CMK (cell line): ENCODE measurements at regions not wholly inside any gene's neighbourhood (a gene's known extent, or its start where the extent isn't known, plus 50 kb on each side); places are given as distances from the start of the nearest gene placed in this dataset.
"Not testable (repeated sequence)": the region's sequence is repeated elsewhere in the genome, so short reads cannot be mapped to it uniquely, and the experiment has no call there.

Experiments used
- DNase-seq: peaks from one replicate; pipeline ENCODE4 v3.0.0-alpha.2; 2010; ENCODE audit warnings: low read depth

DNA sequence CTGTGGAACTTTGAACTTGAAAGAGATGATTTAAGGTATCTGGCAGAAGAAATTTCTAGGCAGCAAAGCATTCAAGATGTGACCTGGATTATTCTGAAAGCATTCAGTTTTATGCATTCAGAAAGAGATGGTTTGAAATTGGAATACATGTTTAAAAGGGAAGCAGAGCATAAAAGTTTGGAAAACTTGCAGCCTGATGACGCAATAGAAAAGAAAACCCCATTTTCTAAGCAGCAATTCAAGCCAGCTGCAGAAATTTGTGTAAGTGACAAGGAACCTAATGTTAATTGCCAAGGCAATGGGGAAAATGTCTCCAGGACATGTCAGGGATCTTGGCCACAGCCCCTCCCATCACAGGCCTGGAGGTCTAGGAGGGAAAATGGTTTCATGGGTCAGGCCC lies 354.0 kb downstream of the ZNF326 start:
- no peak for DNase-seq

DNA sequence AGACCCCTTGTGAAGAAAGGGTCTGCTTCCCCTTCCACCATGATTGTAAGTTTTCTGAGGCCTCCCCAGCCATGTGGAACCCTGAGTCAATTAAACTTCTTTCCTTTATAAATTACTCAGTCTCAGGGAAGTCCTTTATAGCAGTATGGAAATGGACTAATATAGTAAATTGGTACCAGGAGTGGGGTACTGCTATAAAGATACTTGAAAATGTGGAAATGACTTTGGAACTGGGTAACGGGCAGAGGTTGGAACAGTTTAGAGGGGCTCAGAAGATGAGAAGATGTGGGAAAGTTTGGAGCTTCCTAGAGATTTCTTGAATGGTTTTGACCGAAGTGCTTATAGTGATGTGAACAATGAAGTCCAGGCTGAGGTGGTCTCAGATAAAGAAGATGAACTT lies 353.5 kb downstream of the ZNF326 start:
- DNase-seq, result not testable (repeated sequence)

DNA sequence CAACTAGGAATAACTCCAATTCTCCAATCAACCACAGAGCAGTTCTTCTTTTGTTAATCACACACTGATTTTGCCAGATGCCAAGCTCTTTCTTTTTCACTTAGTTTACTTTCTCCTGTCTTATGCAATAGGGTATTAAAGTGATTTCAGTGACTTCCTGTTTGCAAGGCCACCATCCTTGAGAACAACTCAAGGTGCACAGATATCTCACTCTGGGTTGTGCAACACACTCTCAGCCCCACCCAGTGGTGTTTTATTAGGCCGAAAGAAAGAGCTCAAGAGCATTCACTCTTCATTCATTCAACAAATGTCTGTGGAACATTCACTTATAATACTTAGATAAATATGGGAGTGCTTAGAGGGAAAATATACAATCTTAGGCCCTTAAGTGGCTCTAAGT lies 352.5 kb downstream of the ZNF326 start:
- no peak for DNase-seq

DNA sequence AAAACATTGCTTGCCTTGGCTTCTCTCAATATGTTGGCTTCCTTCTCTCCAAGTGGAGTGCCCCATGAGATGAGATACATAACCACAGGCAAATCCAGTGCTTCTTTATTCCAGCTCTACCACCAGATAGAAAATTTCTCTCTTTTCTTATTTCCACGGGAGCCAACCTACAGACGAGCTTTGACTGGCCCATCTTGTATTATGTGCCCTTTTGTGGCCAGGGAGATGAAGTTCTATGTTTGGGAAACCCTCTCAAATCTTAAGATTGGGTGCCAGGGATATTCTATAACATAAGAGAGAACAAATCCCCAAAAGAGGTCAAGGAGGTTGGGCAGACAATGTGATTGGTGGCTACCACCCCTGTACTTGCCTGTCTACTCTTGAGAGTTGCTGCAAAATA lies 351.8 kb downstream of the ZNF326 start:
- DNase-seq, result no peak

DNA sequence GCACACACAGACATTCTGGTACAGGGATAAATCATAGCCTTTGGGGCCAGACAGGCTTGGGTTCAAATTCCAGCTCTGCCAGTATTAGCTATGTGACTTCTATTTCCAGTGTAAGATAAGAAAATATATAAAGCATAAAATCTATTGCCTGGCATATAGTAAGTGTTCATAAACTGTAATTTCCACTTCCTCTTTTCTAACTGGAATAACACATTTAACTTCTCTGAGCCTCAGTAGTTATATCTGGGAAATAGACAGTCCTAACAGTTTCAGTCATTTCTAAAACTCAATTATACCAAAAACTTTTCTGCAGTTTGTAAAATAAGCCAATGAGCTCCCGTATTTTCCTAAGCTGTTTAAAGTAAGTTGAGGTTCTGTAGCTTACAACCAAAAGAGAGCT lies 351.4 kb downstream of the ZNF326 start:
- no peak for DNase-seq

DNA sequence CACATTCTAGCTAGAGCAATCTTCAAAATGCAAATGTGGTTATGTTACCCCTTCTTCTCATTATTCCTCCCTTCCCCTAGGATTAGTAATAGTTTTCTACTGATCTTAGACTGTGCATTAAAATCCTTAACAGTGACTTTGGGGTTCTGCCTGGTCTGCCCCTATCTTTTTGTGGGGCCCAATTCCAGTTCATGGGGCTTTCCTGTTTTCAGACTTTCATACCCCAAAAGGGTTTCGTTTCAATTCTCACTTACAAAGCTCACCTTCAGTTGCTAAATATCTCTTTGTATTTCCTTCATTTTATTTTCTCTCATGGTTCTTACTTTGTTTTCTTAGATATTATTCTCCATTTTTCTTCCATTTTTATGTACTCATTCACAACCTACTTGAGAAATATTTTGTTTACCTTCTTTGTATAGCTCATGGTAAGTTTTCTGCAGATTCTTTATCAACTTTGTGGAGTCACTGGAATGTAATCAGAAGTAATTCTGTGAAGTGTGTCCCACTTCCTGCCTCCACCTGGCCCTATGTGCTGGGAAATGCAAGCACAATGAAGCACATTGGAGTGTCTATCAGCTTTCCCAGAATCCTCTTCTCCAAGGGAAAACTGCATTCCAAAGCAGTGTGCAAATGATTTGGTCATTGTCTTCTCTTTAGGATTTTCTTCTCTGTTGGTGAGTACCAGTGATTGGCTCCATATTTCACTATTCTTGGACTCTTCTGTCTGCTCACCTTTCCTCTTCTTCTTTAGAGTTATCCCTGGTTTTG lies 350.2 kb downstream of the ZNF326 start:
- DNase-seq, result no peak

DNA sequence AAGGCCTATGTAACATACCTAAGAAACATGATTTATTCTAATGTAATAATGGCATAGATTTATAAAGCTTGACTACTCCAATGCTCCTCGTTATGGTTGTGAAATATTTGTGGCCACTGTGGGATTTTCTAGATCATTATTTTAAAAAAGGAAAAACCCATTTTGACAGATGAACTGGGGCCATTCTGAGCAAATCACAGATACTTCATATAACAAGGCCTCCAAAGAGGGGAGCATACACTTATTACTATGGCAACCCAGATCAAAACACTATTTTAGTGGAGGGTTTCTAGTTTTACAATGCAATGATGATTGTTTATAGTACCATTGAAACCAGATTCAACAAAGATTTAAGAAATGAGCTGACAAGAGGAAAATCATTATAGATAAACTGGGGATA lies 346.6 kb downstream of the ZNF326 start:
- DNase-seq, result no peak

DNA sequence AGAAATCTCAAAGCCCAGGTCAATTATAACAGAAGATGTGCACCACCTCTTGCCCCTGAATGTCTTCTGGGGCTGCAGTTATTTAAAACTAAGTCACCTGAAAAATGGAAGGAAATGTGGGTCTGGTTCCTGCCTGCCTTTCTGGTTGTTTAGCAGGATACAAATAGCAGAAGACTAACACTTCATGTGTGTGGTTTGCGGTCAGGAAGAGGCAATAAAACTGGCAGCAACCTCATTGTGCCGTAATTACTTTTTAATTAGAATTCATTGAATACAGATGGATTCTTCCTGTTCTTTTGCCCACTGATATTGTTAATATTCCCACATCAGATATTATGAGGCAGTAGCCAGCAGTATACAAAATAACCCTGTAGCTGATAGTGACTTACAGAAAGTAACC lies 345.7 kb downstream of the ZNF326 start:
- no peak for DNase-seq

DNA sequence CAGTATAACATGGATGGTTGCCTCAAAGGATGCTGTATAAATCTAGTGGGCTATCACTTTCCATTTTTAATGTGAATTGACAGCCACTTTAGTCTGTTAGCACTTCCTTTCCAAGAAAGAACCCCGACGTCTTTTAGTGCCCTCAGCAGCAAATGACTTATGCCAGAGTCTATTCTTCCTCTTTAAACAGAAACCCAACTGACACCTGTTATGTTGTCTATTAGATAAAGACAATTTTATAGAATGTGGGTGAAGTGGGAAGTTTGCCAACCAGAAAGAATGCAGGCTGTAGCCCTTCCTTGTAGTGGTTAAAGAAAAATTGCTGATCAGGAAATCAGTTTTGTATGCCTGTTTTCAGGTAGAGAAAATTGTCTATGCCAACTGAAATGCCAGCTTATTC lies 344.9 kb downstream of the ZNF326 start:
- DNase-seq, result no peak

DNA sequence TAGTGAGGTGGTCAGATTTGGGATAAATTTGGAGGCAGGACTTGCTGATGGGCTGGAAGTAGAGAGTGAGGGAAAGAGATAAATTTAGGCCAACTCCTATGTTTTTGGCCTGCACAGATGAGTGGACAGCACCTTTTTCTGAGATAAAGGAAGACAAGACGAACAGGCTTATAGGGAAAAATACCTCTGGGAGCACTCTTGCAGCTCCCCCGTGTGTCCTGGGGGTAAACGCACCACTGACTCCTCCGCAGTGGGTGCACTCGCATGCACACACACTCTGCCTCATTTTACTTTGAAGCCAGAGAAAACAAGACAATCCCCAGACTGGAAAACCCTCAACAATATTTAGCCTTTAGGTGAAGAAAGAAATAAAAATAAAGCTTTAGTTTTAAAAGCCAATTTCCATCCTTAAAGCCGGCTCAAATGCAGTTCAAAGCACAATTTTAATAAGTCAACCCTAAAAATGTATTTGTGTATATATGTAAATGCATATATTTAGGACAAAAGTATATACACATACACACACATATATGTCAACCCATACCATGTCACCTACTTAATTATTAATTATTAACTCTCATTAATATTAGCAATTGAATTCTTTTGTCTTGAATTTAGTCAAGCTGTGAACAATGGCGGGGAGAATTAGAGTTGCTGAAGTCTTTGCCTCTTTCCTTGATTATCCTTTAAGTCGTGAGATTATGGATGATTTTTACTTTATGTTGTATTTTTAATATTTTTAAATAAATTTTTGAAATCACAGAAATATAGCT lies 341.8 kb downstream of the ZNF326 start:
- no peak for DNase-seq

DNA sequence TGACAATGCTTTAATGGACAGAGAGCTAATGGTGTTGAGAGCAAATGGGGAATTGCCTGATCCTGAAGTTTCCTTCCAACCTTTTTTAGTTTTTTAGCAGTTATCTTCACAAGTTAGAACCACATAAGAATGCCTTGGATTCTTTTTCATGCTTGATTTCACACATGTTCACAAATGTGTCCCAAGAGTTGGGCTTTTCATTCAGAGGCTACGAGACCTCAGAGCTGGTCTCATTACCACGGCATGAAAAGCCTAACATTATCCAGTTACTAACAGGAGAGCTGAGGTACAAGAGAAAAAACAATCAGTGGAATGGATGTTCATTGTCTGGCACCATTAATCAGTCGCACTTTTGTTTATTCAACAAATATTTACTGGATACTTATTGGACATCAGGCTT lies 340.6 kb downstream of the ZNF326 start:
- DNase-seq, result no peak

DNA sequence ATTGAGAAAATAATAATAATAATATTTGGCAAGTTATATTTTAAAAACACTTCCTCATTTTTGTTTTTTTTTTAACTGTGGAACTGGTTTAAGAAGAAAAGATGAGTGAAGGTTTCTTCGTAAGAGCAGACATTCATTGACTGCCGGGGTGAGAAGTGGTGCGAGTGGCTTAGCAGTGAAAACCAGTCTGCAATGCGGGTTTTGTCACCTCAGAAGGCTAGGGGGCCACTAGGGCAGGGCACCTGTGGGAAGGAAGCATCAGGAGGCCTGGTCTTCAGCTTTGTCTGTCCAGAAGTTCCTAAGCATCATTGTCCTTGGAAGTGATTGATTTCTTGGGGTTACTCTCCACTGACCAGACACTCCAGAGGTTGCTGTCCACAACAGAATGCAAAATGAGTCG lies 339.2 kb downstream of the ZNF326 start:
- no peak for DNase-seq

DNA sequence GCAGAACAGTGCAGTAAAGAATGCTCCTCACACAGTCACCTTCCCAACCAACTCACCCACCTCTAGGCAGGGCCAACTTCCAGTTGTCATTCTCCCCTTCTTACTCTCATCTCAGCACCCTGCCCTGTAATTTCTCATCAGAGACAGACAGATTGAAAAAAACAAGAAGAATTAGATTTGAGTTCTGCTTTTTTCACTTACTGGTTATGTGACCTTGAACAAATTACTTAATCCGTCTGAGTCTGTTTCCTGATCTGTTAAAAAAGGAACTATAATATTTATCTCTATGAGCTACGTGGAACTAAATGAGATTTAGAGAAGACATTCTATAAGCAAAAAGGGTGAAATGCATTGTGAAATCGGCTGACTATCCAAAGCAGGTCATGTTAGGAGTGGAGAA lies 330.3 kb downstream of the ZNF326 start:
- DNase-seq, result no peak

DNA sequence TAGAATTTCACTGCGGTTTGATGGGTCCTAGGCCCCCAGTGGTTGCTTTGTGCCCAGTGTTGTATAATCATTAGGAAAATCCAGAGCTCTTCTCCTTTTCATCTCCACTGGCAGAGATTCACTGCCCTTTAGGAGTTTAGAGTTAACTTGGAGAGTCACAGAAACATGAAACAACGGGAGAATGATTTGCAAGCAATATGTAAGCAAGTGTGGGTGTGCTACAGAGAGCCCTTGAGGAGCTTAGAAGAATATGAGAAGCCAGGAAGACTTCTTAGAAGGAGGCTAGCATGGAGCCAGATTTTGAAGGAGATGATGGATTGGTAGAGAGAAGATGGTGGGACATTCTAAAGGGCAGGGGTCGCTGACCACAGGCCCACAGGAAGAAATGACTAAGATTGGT lies 327.3 kb downstream of the ZNF326 start:
- no peak for DNase-seq

DNA sequence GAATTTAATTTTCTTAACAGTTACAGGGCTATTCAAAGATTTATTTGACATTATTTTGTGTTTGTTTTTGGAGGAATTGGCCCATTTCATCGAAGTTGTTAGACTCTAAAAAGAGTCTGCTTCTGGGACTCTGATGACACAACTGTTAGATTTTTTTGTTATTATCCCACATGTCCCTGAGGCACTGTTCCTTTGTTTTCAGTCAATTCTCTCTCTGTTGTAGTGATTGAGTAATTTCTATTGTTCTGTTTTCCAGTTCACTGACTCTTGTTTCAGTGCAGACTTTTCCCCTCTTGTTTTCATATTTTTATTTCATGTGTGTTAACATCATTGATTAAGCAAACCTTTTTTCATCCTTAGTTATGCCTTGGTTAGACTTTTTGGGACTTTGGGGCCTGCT lies 325.0 kb downstream of the ZNF326 start:
- DNase-seq, result no peak

DNA sequence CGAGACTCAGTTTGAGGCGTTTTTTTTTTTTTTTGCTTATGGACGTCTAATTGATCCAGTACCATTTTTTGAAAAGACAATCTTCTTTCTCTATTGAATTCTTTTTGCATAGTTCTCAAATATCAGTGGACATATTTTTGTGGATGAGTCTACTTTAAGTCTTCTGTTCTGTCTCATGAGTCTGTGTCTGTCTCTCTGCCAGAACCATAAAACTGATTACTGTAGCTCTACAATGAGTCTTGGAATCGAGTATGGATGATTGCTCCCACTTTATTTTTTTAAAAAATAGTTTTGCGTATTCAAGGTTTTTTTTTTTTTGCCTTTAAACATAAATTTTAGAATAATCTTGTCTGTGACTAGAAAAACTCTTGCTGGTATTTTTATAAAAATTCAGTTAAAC lies 323.5 kb downstream of the ZNF326 start:
- no peak for DNase-seq

DNA sequence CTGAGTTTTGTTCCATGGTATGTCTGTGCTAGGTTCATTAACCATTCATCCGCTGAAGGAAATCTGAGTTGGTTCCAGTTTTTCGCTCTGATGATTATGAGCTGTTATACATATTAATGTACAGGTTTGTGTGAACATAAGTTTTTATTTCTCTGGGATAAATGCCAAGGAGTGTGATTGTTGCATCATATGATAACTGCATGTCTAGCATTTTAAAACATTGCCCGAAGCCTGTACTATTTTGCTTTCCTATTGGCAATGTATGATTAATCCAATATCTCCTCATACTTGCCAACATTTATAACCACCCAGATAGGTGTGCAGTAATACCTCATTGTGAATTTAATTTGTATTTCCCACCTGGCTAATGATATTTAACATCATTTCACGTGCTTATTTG lies 322.7 kb downstream of the ZNF326 start:
- no peak for DNase-seq

DNA sequence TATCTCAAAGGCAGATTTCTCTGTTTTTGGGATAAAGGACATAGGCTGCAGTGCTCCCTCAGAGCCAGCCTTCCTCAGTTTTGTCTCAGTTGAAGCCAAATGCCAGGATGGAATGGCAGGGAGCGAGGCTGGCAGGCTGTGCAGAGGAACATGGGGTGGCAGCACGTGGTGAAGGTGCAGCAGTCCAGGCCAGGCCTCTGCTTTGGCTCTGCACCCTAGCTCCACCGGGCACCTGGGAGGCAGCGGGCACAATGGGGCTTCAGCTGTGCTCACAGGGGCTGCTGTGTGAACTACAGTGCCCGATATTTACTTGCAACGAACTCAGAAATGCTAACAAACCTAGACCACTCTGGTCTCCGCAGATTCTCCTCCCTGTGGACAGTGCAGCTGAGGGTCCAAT lies 319.6 kb downstream of the ZNF326 start:
- no peak for DNase-seq

DNA sequence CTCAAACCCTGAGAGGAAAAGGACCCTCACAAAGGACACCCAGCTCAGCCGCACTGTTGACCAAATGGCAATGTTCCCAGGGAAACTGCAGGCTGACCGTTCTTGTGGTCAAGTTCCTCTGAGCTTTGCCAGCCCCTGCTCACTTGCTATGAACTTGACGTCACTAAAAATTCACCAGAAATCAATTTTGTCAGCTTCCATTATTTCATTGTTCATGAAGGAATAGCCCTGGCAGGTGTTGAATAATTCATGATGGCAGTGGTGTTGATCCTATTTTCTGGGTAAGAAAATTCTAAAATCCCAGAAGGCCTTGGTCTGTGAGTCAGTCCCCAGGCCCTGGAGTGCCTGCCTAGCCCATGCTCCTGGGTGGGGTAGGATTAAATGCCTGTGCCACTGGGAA lies 318.9 kb downstream of the ZNF326 start:
- no peak for DNase-seq

DNA sequence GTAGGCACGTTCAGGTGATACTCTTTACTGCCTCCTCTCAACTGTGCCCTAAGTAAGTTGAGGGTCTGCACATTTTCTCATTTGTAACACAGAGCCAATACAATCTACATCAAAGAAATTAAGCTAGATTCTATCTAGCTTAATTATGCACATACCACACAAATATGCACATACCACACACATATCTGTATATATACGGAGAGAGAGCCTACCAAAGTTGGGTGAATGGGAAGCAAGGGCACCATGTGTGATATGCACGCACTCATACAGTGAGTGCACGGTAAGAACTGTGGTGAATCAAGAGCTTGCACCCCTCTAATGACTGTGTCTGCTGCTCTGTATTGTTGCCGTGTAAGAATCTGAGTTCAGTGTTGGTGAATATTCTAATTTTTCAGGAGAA lies 314.9 kb downstream of the ZNF326 start:
- no peak for DNase-seq

DNA sequence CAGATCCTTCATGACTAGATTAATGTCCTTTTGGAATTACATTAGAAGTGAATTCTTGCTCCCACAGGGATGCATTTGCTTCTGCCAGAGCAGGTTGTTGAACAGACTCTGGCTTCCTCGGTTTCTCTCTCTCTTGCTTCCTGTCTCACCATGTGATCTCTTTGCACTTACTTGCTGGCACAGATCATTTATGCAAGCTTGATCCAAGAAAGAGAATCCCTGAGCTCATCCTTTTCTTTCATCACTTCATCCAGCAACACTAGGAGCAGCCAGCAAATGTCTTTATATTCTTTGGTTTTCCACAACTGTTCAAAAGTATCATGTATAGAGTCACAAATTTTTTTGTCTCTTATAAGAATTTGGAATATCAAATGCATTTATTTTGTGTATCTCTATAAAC lies 313.5 kb downstream of the ZNF326 start:
- no peak for DNase-seq

DNA sequence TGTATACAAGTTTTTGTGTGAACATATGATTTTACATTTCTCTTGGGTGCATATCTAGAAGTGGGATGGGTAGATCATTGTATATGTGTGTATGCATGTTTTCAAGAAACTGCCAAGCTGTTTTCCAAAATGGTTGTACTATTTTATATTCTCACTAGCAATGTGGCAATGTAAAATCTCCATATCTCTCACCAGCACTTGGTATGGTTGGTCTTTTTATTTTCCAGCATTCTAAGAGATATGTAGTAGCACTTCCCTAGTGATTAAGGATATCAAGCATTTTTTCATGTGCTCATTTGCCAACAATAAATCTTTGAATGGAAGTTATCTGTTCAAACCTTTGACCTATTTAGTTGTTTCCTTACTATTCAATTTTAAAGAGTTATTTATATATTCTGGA lies 310.7 kb downstream of the ZNF326 start:
- no peak for DNase-seq

DNA sequence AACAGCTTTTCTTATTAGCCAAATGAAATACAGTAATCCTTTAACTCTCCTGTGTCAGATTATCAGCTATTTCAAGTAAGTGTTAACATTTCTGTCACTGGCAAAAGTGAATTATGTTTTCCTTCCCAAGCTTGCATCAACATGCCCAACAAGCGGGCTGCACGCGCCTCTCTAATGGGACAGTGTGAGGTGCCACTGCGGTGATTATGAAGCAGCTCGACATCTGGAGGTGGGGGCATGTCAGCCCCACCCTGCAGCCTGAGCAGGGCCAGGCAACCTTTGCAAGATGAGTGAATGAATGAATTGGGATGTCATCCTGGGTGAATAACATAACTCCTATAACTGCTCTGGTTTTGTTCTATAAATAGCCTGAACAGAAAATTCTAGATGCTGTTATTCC lies 301.4 kb downstream of the ZNF326 start:
- no peak for DNase-seq

DNA sequence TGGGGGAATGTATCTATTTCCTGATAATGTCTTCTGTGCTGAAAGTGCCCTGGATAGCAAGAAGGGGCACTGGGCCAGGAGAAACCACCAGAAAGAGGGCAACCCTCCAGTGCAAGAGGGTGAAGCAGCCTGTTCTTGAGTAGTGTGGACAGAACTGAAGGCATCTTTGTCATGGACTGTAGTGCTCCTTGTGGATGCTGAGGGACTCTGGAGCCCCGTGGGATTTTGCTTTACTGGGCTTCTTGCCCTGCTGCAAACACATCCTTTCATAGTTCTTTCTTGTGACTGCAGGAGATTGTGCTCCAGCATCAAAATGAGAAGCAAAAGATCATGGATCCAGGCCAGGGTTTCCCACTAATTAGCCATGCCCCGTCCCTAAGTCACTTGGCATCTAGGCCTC lies 300.6 kb downstream of the ZNF326 start:
- no peak for DNase-seq
